WTC11 (cell line): ENCODE measurements at regions not wholly inside any gene's neighbourhood (a gene's known extent, or its start where the extent isn't known, plus 50 kb on each side); places are given as distances from the start of the nearest gene placed in this dataset.

ENCODE experiments used
- JUN ChIP-seq: sonication (generic); formaldehyde crosslinking; IDR thresholded peaks from 2 replicates; pipeline ENCODE4 v1.8.0; 2023; ENCODE audit warnings: mild to moderate bottlenecking, missing genetic modification reagents
- NR3C1 ChIP-seq: sonication (generic); formaldehyde crosslinking; conservative IDR thresholded peaks from 2 replicates; pipeline ENCODE4 v1.8.1; 2023; ENCODE audit warnings: low read depth, mild to moderate bottlenecking, missing genetic modification reagents
- SOX15 ChIP-seq: fragments of 250-450 bp; sonication (Bioruptor Pico); IDR thresholded peaks from 2 replicates; pipeline ENCODE4 v1.9.0; 2021; ENCODE audit warnings: mild to moderate bottlenecking
- ZNF232 ChIP-seq: sonication (generic); formaldehyde crosslinking; IDR thresholded peaks from 2 replicates; pipeline ENCODE4 v1.8.0; 2022; ENCODE audit warnings: mild to moderate bottlenecking, missing genetic modification reagents
- TF ChIP-seq, protein P1 (sequence below): fragments of 200-600 bp; IDR thresholded peaks from 2 replicates; pipeline ENCODE4 v1.8.0; 2022; ENCODE audit warnings: antibody characterized with exemption
- TF ChIP-seq, protein P2 (sequence below): sonication (generic); formaldehyde crosslinking; IDR thresholded peaks from 2 replicates; pipeline ENCODE4 v1.8.1; 2023; ENCODE audit warnings: mild to moderate bottlenecking, missing genetic modification reagents
- TF ChIP-seq, protein P3 (sequence below): sonication (generic); formaldehyde crosslinking; IDR thresholded peaks from 2 replicates; pipeline ENCODE4 v1.8.0; 2022; ENCODE audit warnings: mild to moderate bottlenecking, missing genetic modification reagents
- TF ChIP-seq, protein P4 (sequence below): sonication (generic); formaldehyde crosslinking; IDR thresholded peaks from 2 replicates; pipeline ENCODE4 v1.8.1; 2023; ENCODE audit warnings: mild to moderate bottlenecking, moderate library complexity, missing genetic modification reagents
- TF ChIP-seq, protein P5 (sequence below): sonication (generic); formaldehyde crosslinking; IDR thresholded peaks from 2 replicates; pipeline ENCODE4 v1.8.1; 2023; ENCODE audit warnings: mild to moderate bottlenecking, missing genetic modification reagents, moderate library complexity
- TF ChIP-seq, protein P6 (sequence below): sonication (generic); formaldehyde crosslinking; IDR thresholded peaks from 2 replicates; pipeline ENCODE4 v1.8.0; 2022; ENCODE audit warnings: missing genetic modification reagents
- TF ChIP-seq, protein P7 (sequence below): sonication (generic); formaldehyde crosslinking; conservative IDR thresholded peaks from 2 replicates; pipeline ENCODE4 v1.8.1; 2022; ENCODE audit warnings: mild to moderate bottlenecking, missing genetic modification reagents
- TF ChIP-seq, protein P8 (sequence below): fragments of 250-450 bp; sonication (Bioruptor Pico); IDR thresholded peaks from 2 replicates; pipeline ENCODE4 v1.9.0; 2021; ENCODE audit warnings: mild to moderate bottlenecking

DNA sequence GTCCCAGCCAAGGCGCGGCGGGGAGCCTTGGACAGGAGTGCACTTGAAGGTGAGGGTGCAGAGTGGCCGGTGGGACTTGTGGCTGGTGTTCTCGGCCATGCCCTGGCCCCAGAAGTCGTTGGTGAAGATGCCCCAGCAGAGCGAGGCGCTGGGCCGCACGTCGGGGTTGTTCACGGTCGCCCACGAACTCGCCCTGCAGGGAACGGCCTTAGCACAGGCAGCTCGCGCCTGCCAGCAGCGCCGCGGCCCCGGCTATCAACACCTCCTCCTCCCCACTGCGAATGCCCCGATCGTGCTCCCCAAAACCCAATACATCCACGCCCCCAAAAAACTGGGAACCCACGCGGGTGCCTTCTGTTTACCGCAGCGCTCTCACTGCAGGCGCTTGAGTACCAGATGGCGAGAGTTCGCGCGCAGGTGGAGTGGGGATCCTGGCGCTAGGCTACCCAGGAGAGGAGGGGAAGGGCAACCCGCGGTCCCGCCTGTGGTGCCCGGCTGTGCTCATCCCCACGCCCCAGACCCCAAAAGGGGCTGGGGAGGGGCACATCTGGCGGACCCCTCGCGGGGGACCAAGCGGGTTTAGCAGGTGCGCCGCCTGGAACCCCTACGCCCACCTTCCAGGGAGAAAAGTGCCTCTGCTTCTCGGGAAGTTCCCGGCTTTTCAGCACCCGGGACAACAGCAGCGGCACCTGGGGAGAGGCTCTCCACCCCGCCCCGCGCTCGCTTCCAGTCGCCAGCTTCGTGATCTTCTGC, 386.3 kb upstream of the TMTC1 start:
- TF ChIP-seq, protein P1, sequence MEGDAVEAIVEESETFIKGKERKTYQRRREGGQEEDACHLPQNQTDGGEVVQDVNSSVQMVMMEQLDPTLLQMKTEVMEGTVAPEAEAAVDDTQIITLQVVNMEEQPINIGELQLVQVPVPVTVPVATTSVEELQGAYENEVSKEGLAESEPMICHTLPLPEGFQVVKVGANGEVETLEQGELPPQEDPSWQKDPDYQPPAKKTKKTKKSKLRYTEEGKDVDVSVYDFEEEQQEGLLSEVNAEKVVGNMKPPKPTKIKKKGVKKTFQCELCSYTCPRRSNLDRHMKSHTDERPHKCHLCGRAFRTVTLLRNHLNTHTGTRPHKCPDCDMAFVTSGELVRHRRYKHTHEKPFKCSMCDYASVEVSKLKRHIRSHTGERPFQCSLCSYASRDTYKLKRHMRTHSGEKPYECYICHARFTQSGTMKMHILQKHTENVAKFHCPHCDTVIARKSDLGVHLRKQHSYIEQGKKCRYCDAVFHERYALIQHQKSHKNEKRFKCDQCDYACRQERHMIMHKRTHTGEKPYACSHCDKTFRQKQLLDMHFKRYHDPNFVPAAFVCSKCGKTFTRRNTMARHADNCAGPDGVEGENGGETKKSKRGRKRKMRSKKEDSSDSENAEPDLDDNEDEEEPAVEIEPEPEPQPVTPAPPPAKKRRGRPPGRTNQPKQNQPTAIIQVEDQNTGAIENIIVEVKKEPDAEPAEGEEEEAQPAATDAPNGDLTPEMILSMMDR = no peak
- TF ChIP-seq, protein P2, sequence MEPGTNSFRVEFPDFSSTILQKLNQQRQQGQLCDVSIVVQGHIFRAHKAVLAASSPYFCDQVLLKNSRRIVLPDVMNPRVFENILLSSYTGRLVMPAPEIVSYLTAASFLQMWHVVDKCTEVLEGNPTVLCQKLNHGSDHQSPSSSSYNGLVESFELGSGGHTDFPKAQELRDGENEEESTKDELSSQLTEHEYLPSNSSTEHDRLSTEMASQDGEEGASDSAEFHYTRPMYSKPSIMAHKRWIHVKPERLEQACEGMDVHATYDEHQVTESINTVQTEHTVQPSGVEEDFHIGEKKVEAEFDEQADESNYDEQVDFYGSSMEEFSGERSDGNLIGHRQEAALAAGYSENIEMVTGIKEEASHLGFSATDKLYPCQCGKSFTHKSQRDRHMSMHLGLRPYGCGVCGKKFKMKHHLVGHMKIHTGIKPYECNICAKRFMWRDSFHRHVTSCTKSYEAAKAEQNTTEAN (CRISPR knock-in tag) = no peak
- TF ChIP-seq, protein P3, sequence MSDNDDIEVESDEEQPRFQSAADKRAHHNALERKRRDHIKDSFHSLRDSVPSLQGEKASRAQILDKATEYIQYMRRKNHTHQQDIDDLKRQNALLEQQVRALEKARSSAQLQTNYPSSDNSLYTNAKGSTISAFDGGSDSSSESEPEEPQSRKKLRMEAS (CRISPR knock-in tag) = no peak
- TF ChIP-seq JUN (CRISPR knock-in tag) (no peak), ZNF232 (CRISPR knock-in tag) (no peak), NR3C1 (CRISPR knock-in tag) (no peak), SOX15 (CRISPR knock-in tag) (no peak)
- TF ChIP-seq, protein P4, sequence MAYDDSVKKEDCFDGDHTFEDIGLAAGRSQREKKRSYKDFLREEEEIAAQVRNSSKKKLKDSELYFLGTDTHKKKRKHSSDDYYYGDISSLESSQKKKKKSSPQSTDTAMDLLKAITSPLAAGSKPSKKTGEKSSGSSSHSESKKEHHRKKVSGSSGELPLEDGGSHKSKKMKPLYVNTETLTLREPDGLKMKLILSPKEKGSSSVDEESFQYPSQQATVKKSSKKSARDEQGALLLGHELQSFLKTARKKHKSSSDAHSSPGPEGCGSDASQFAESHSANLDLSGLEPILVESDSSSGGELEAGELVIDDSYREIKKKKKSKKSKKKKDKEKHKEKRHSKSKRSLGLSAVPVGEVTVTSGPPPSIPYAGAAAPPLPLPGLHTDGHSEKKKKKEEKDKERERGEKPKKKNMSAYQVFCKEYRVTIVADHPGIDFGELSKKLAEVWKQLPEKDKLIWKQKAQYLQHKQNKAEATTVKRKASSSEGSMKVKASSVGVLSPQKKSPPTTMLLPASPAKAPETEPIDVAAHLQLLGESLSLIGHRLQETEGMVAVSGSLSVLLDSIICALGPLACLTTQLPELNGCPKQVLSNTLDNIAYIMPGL (CRISPR knock-in tag) = no peak
- TF ChIP-seq, protein P5, sequence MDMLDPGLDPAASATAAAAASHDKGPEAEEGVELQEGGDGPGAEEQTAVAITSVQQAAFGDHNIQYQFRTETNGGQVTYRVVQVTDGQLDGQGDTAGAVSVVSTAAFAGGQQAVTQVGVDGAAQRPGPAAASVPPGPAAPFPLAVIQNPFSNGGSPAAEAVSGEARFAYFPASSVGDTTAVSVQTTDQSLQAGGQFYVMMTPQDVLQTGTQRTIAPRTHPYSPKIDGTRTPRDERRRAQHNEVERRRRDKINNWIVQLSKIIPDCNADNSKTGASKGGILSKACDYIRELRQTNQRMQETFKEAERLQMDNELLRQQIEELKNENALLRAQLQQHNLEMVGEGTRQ (CRISPR knock-in tag) = no peak
- TF ChIP-seq, protein P6, sequence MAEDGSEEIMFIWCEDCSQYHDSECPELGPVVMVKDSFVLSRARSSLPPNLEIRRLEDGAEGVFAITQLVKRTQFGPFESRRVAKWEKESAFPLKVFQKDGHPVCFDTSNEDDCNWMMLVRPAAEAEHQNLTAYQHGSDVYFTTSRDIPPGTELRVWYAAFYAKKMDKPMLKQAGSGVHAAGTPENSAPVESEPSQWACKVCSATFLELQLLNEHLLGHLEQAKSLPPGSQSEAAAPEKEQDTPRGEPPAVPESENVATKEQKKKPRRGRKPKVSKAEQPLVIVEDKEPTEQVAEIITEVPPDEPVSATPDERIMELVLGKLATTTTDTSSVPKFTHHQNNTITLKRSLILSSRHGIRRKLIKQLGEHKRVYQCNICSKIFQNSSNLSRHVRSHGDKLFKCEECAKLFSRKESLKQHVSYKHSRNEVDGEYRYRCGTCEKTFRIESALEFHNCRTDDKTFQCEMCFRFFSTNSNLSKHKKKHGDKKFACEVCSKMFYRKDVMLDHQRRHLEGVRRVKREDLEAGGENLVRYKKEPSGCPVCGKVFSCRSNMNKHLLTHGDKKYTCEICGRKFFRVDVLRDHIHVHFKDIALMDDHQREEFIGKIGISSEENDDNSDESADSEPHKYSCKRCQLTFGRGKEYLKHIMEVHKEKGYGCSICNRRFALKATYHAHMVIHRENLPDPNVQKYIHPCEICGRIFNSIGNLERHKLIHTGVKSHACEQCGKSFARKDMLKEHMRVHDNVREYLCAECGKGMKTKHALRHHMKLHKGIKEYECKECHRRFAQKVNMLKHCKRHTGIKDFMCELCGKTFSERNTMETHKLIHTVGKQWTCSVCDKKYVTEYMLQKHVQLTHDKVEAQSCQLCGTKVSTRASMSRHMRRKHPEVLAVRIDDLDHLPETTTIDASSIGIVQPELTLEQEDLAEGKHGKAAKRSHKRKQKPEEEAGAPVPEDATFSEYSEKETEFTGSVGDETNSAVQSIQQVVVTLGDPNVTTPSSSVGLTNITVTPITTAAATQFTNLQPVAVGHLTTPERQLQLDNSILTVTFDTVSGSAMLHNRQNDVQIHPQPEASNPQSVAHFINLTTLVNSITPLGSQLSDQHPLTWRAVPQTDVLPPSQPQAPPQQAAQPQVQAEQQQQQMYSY = no peak
- TF ChIP-seq, protein P7, sequence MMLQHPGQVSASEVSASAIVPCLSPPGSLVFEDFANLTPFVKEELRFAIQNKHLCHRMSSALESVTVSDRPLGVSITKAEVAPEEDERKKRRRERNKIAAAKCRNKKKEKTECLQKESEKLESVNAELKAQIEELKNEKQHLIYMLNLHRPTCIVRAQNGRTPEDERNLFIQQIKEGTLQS (CRISPR knock-in tag) = no peak
- TF ChIP-seq, protein P8, sequence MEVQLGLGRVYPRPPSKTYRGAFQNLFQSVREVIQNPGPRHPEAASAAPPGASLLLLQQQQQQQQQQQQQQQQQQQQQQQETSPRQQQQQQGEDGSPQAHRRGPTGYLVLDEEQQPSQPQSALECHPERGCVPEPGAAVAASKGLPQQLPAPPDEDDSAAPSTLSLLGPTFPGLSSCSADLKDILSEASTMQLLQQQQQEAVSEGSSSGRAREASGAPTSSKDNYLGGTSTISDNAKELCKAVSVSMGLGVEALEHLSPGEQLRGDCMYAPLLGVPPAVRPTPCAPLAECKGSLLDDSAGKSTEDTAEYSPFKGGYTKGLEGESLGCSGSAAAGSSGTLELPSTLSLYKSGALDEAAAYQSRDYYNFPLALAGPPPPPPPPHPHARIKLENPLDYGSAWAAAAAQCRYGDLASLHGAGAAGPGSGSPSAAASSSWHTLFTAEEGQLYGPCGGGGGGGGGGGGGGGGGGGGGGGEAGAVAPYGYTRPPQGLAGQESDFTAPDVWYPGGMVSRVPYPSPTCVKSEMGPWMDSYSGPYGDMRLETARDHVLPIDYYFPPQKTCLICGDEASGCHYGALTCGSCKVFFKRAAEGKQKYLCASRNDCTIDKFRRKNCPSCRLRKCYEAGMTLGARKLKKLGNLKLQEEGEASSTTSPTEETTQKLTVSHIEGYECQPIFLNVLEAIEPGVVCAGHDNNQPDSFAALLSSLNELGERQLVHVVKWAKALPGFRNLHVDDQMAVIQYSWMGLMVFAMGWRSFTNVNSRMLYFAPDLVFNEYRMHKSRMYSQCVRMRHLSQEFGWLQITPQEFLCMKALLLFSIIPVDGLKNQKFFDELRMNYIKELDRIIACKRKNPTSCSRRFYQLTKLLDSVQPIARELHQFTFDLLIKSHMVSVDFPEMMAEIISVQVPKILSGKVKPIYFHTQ (CRISPR knock-in tag) = no peak
